Activated T-cell treated with anti-CD3 and anti-CD28 coated beads for 4 hours (primary cell): ENCODE measurements at regions not wholly inside any gene's neighbourhood (a gene's known extent, or its start where the extent isn't known, plus 50 kb on each side); places are given as distances from the start of the nearest gene placed in this dataset.

Experiments used
- DNase-seq: peaks from one replicate; pipeline ENCODE4 v3.0.0-alpha.2; 2020

- DNase-seq, result no peak
These were observed 54.0 kb upstream of the CCBE1 start for GRCh38 chr18:59751186-59751585.

GRCh38 chr18:59748628-59749360, 51.6 kb upstream of the CCBE1 start:
- DNase-seq, result no peak
